Neuronal stem cell (in vitro differentiated cells): ENCODE measurements at regions not wholly inside any gene's neighbourhood (a gene's known extent, or its start where the extent isn't known, plus 50 kb on each side); places are given as distances from the start of the nearest gene placed in this dataset.

Source experiments
- DNase-seq: peaks from one replicate; pipeline ENCODE4 v3.0.0-alpha.2; 2013; ENCODE audit warnings: low spot score
- H2AFZ ChIP-seq: one replicate; pipeline ENCODE4 v1.6.1; 2013; ENCODE audit warnings: mild to moderate bottlenecking, low read length, inconsistent platforms
- H2AK5ac ChIP-seq: 2 replicates; pipeline ENCODE4 v1.6.1; 2013; ENCODE audit warnings: low read depth, mild to moderate bottlenecking, inconsistent platforms, low read length, moderate library complexity, mixed read lengths
- H2BK120ac ChIP-seq: 2 replicates; pipeline ENCODE4 v1.6.1; 2013; ENCODE audit warnings: low read depth, mild to moderate bottlenecking, inconsistent platforms, low read length, moderate library complexity, mixed read lengths
- H2BK12ac ChIP-seq: one replicate; pipeline ENCODE4 v1.6.1; 2013; ENCODE audit warnings: low read length, inconsistent platforms
- H2BK15ac ChIP-seq: 2 replicates; pipeline ENCODE4 v1.6.1; 2013; ENCODE audit warnings: mild to moderate bottlenecking, low read length, inconsistent platforms, mixed read lengths
- H2BK5ac ChIP-seq: one replicate; pipeline ENCODE4 v1.6.1; 2013; ENCODE audit warnings: inconsistent platforms, mild to moderate bottlenecking, low read length, moderate library complexity
- H3K14ac ChIP-seq: one replicate; pipeline ENCODE4 v1.6.1; 2013; ENCODE audit warnings: low read length, inconsistent platforms
- H3K18ac ChIP-seq: 2 replicates; pipeline ENCODE4 v1.6.1; 2013; ENCODE audit warnings: low read length, inconsistent platforms
- H3K23ac ChIP-seq: 2 replicates; pipeline ENCODE4 v1.6.1; 2013; ENCODE audit warnings: low read depth, mild to moderate bottlenecking, mixed read lengths, low read length, inconsistent platforms; ENCODE audit not compliant: poor library complexity
- H3K27ac ChIP-seq: replicated peaks from 3 replicates; pipeline ENCODE4 v1.5.1; 2013; ENCODE audit warnings: low read length, inconsistent platforms
- H3K27me3 ChIP-seq, 3 experiments: 2 replicates each; pipeline ENCODE4 v1.6.1; 2013; ENCODE audit warnings: low read length in 3 of 3, mild to moderate bottlenecking in 2 of 3, inconsistent platforms in 1 of 3, low read depth in 1 of 3, mixed read lengths in 1 of 3, moderate library complexity in 1 of 3; ENCODE audit not compliant: control insufficient read depth in 3 of 3, insufficient read depth in 3 of 3
- H3K36me3 ChIP-seq, 2 donors: replicated peaks in 1 of 2; 2 replicates each; pipeline ENCODE4 v1.6.1; 2013; ENCODE audit warnings: low read length in 2 of 2; ENCODE audit not compliant: control insufficient read depth in 2 of 2, insufficient read depth in 2 of 2
- H3K4ac ChIP-seq: 2 replicates; pipeline ENCODE4 v1.6.1; 2013; ENCODE audit warnings: inconsistent platforms, mild to moderate bottlenecking, low read length, moderate library complexity
- H3K4me1 ChIP-seq, 2 donors: 1 replicate in 1 of 2; 2 replicates in 1 of 2; pipeline ENCODE4 v1.6.1; 2013; ENCODE audit warnings: low read length in 2 of 2, low read depth in 1 of 2; ENCODE audit not compliant: control insufficient read depth in 2 of 2, insufficient read depth in 1 of 2
- H3K4me2 ChIP-seq: one replicate; pipeline ENCODE4 v1.6.1; 2013; ENCODE audit warnings: mild to moderate bottlenecking, low read length, inconsistent platforms; ENCODE audit not compliant: insufficient read depth, poor library complexity, severe bottlenecking
- H3K4me3 ChIP-seq, 2 donors: 2 replicates each; pipeline ENCODE4 v1.5.1; 2013; ENCODE audit warnings: low read length in 2 of 2, mild to moderate bottlenecking in 2 of 2, inconsistent platforms in 1 of 2, moderate library complexity in 1 of 2
- H3K79me1 ChIP-seq: one replicate; pipeline ENCODE4 v1.6.1; 2013; ENCODE audit warnings: low read depth, mild to moderate bottlenecking, inconsistent platforms, low read length, moderate library complexity
- H3K9ac ChIP-seq: one replicate; pipeline ENCODE4 v1.6.1; 2013; ENCODE audit warnings: mild to moderate bottlenecking, low read depth, low read length, inconsistent platforms; ENCODE audit not compliant: poor library complexity
- H3K9me3 ChIP-seq, 2 donors: replicated peaks in 1 of 2; 2 replicates each; pipeline versions ENCODE3 to v1.6.1; 2013; ENCODE audit warnings: low read length in 2 of 2, mild to moderate bottlenecking in 2 of 2, inconsistent platforms in 1 of 2, low read depth in 1 of 2, mixed read lengths in 1 of 2, moderate library complexity in 1 of 2; ENCODE audit not compliant: control insufficient read depth in 2 of 2, insufficient read depth in 1 of 2
- H4K8ac ChIP-seq: one replicate; pipeline ENCODE4 v1.6.1; 2013; ENCODE audit warnings: low read depth, mild to moderate bottlenecking, inconsistent platforms, low read length, moderate library complexity
- H4K91ac ChIP-seq: one replicate; pipeline ENCODE4 v1.6.1; 2013; ENCODE audit warnings: low read length, low read depth, mild to moderate bottlenecking, inconsistent platforms; ENCODE audit not compliant: poor library complexity
- WGBS, 2 donors: extraction: QIAGEN DNeasy Blood & Tissue Kit; methylation state at CpG; one replicate each; pipeline ENCODE4 v1.1.7; 2013; ENCODE audit warnings: missing lambda C conversion rate in 2 of 2, mixed read lengths in 1 of 2; ENCODE audit not compliant: insufficient read length in 2 of 2, insufficient replicate concordance in 1 of 2; ENCODE audit errors: extremely low coverage in 2 of 2; 5-methylcytosine and 5-hydroxymethylcytosine counted together

- H2BK15ac ChIP-seq, result no peak overlapping the region
- no peaks in the 10 kb centered on the region for H3K36me3 ChIP-seq
- no CpG with 5 or more reads among the region's 2 CpGs for WGBS, 2 donors
- H4K91ac ChIP-seq, result no peak overlapping the region
- H3K23ac ChIP-seq, result no peak overlapping the region
- no peak overlapping the region for H3K4me3 ChIP-seq
- no peak overlapping the region for H2BK12ac ChIP-seq
- H2BK120ac ChIP-seq, result no peak overlapping the region
- no peak overlapping the region for H2AK5ac ChIP-seq
- H3K9me3 ChIP-seq, result no peaks in the 10 kb centered on the region
- H3K9ac ChIP-seq, result no peak overlapping the region
- no peak overlapping the region for H2AFZ ChIP-seq
- H3K79me1 ChIP-seq, result no peaks in the 10 kb centered on the region
- no peak overlapping the region for H2BK5ac ChIP-seq
- H3K4me2 ChIP-seq, result no peak overlapping the region
- no peak overlapping the region for H3K27ac ChIP-seq
- H3K4me1 ChIP-seq, result peaks cover 0 to 2% of the 10 kb centered on the region in 2 donors
- H3K18ac ChIP-seq, result no peak overlapping the region
- H3K4ac ChIP-seq, result no peak overlapping the region
- H3K14ac ChIP-seq, result no peak overlapping the region
- H3K27me3 ChIP-seq, result no peaks in the 10 kb centered on the region
- no peak for DNase-seq
- no peak overlapping the region for H4K8ac ChIP-seq
Observed at GRCh38 chr10:29099001-29099400, 189.9 kb upstream of the LYZL1 start.

DNA sequence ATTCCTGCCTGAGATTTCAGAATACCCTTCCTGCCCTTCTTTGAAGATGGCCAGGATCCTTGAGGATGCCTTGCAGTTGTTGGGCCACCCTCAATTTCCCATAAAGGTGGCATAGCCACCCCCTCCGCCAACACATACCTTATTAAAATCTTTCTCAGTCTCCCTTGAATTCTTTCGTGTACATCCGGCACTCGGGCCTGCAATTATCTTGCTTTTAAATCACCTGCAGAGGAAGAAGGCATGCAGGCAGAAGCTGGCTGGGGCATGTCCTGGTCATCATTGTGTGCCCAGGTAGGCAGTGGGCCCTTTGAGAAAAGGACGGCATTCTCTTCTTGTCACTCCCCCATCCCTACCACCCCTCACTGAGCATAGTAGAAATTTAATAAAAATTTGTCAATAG, 189.5 kb upstream of the LYZL1 start:
- no peak overlapping the region for H3K27ac ChIP-seq

DNA sequence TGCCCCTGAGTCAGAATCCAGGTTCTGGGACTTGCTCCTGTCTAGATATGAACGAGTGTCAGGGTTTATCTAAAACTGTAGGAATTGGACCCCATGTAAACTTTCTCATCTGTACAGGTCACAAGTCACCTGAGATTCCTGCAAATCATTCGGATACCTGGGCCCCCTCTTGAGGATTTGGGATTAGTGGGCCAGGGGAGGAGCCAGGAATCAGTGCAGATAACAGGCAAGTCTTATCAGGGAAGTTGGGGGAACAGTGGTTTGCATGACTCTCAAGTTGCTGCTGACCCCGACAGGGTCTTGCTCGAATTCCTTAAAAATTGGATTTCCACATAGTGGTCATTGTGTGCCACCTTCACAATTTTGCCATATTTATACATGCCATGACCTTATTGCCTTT, 188.4 kb upstream of the LYZL1 start:
- no peaks in the 10 kb centered on the region for H3K27me3 ChIP-seq
- no peak for DNase-seq

More for the DNA sequence above, 189.5 kb upstream of the LYZL1 start:
- Histone ChIP-seq H3K4me3 (no peak overlapping the region), H3K4me2 (no peak overlapping the region), H2AK5ac (no peak overlapping the region), H3K18ac (no peak overlapping the region), H3K14ac (no peak overlapping the region), H2BK5ac (no peak overlapping the region), H3K36me3 (no peaks in the 10 kb centered on the region), H2BK120ac (no peak overlapping the region), H2BK15ac (no peak overlapping the region), H4K8ac (no peak overlapping the region), H3K9me3 (no peaks in the 10 kb centered on the region), H3K4ac (no peak overlapping the region), H2AFZ (no peak overlapping the region), H2BK12ac (no peak overlapping the region), H3K4me1 (peaks cover 0 to 2% of the 10 kb centered on the region in 2 donors), H3K9ac (no peak overlapping the region), H4K91ac (no peak overlapping the region), H3K23ac (no peak overlapping the region), H3K79me1 (no peaks in the 10 kb centered on the region), H3K27me3 (no peaks in the 10 kb centered on the region)
- no peak for DNase-seq
- WGBS, 2 donors, result no CpG with 5 or more reads among the region's 5 CpGs

DNA sequence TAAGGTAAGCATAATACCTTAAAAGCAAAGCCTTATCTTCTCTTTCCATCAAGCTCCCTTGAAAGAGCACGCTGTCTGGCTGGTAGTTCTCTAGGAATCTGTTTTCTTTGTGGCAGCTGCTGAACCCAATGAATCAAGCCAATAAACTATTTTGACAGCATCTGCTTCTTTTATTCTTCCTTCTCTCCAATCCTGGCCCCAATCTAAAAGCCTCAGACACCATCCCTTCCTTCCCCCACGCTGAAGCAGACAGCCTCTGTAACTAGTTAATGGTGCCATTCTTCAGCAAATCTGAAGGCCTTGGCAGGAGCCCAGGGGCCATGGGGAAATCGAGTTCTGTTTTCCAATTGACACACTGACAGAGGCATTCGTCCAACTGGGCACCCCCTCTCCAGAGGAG, 186.6 kb upstream of the LYZL1 start:
- Histone ChIP-seq H4K8ac (no peak overlapping the region), H3K79me1 (no peaks in the 10 kb centered on the region), H3K4me2 (no peak overlapping the region), H3K23ac (no peak overlapping the region), H2AK5ac (no peak overlapping the region), H3K36me3 (no peaks in the 10 kb centered on the region), H2BK12ac (no peak overlapping the region), H3K18ac (no peak overlapping the region), H3K4me1 (peaks cover 0 to 2% of the 10 kb centered on the region in 2 donors), H3K27ac (no peak overlapping the region), H3K27me3 (no peaks in the 10 kb centered on the region), H2BK15ac (no peak overlapping the region), H3K9me3 (no peaks in the 10 kb centered on the region), H2AFZ (no peak overlapping the region), H3K14ac (no peak overlapping the region), H3K4ac (no peak overlapping the region), H2BK5ac (no peak overlapping the region), H3K4me3 (no peak overlapping the region), H3K9ac (no peak overlapping the region), H4K91ac (no peak overlapping the region), H2BK120ac (no peak overlapping the region)
- no CpG with 5 or more reads among the region's 4 CpGs for WGBS, 2 donors
- DNase-seq, result no peak

More for the DNA sequence above, 188.4 kb upstream of the LYZL1 start:
- no peak overlapping the region for H3K4me3 ChIP-seq
- no peak overlapping the region for H2BK15ac ChIP-seq
- H2AFZ ChIP-seq, result no peak overlapping the region
- H3K79me1 ChIP-seq, result no peaks in the 10 kb centered on the region
- H3K27ac ChIP-seq, result no peak overlapping the region
- no peak overlapping the region for H3K9ac ChIP-seq
- H3K14ac ChIP-seq, result no peak overlapping the region
- H3K4ac ChIP-seq, result no peak overlapping the region
- no peak overlapping the region for H4K8ac ChIP-seq
- no peak overlapping the region for H2BK12ac ChIP-seq
- H2AK5ac ChIP-seq, result no peak overlapping the region
- H2BK5ac ChIP-seq, result no peak overlapping the region
- H2BK120ac ChIP-seq, result no peak overlapping the region
- H3K4me2 ChIP-seq, result no peak overlapping the region
- H4K91ac ChIP-seq, result no peak overlapping the region
- H3K23ac ChIP-seq, result no peak overlapping the region
- H3K18ac ChIP-seq, result no peak overlapping the region
- H3K36me3 ChIP-seq, result no peaks in the 10 kb centered on the region
- WGBS, 2 donors, result no CpG with 5 or more reads among the region's 4 CpGs
- peaks cover 0 to 2% of the 10 kb centered on the region in 2 donors for H3K4me1 ChIP-seq
- H3K9me3 ChIP-seq, result no peaks in the 10 kb centered on the region
